ENCODE measurements at regions not wholly inside any gene's neighbourhood (a gene's known extent, or its start where the extent isn't known, plus 50 kb on each side); places are given as distances from the start of the nearest gene placed in this dataset.

DNA sequence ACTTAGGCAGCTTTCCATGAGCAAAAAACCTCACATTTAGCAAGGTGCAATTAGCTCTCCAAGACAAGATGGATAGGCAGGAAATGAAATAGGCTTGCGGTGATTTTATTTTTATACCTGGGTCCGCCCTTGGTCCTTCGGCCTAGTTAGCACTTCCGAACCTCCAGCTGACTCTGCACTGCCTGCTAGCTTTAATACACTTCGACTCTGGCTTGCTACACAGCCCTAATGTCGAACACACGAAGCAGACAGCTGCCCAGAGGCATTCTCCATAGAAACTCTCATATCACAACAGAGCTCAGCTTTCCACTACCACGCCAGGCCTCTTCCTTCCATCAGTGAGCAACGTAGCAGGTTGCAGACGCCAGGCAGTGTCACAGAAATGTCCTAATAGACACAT is 688.0 kb downstream of the VRK1 start:
- H3K27ac ChIP-seq (ENCODE audit: low read depth, low read length): no peak overlapping the region
- H3K27me3 ChIP-seq (ENCODE audit: control insufficient read depth in 5 of 5, insufficient read depth in 4 of 5, low read length in 5 of 5): peaks cover 0 to 2% (median 0%) of the 10 kb centered on the region in 5 donors
- no peak overlapping the region for H3K9ac ChIP-seq (ENCODE audit: low read length in 5 of 5)
- no peaks in the 10 kb centered on the region for H3K36me3 ChIP-seq (ENCODE audit: control insufficient read depth in 5 of 5, insufficient read depth in 5 of 5, low read length in 5 of 5)
- no peak overlapping the region for H3K4me3 ChIP-seq (ENCODE audit: low read depth in 1 of 5, low read length in 5 of 5)
- H3K9me3 ChIP-seq (ENCODE audit: control insufficient read depth in 5 of 5, low read length in 5 of 5): no peaks in the 10 kb centered on the region
- no peaks in the 10 kb centered on the region for H3K4me1 ChIP-seq (ENCODE audit: control insufficient read depth in 5 of 5, insufficient read depth in 5 of 5, low read length in 5 of 5)

DNA sequence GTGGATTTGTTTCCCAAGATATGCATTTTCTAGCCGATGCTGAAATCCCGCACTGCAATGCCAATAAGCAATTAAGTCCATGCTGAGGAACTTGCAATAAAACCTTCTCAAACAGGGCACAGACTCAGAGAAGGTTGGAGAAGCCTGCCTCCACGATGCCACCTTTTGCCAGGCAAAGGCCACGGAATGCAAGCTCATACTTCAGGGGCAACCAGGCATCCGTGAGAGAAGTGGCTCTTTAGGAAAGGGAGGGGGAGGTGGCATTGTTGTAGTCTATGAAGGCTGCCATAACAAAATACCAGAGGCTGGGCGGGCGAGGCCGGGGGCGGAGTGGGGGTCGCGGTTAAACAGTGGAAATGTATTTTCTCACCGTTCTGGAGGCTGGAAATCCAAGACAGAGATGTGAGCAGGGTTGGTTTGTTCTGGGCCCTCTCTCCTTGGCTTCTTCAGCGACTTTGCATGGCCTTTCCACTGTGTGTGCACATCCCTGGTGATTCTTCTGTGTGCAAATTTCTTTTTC is 689.5 kb downstream of the VRK1 start:
- H3K27ac ChIP-seq (ENCODE audit: low read depth, low read length): no peak overlapping the region
- no peaks in the 10 kb centered on the region for H3K4me1 ChIP-seq (ENCODE audit: control insufficient read depth in 5 of 5, insufficient read depth in 5 of 5, low read length in 5 of 5)
- H3K4me3 ChIP-seq (ENCODE audit: low read depth in 1 of 5, low read length in 5 of 5): no peak overlapping the region
- H3K27me3 ChIP-seq (ENCODE audit: control insufficient read depth in 5 of 5, insufficient read depth in 4 of 5, low read length in 5 of 5): no peaks in the 10 kb centered on the region
- no peak overlapping the region for H3K9ac ChIP-seq (ENCODE audit: low read length in 5 of 5)
- no peaks in the 10 kb centered on the region for H3K9me3 ChIP-seq (ENCODE audit: control insufficient read depth in 5 of 5, low read length in 5 of 5)
- H3K36me3 ChIP-seq (ENCODE audit: control insufficient read depth in 5 of 5, insufficient read depth in 5 of 5, low read length in 5 of 5): no peaks in the 10 kb centered on the region

- Histone ChIP-seq H3K27me3 (ENCODE audit: control insufficient read depth in 5 of 5, insufficient read depth in 4 of 5, low read length in 5 of 5) (no peaks in the 10 kb centered on the region), H3K27ac (ENCODE audit: low read depth, low read length) (no peak overlapping the region), H3K4me3 (ENCODE audit: low read depth in 1 of 5, low read length in 5 of 5) (no peak overlapping the region), H3K9ac (ENCODE audit: low read length in 5 of 5) (no peak overlapping the region), H3K9me3 (ENCODE audit: control insufficient read depth in 5 of 5, low read length in 5 of 5) (peaks cover 0 to 8% (median 0%) of the 10 kb centered on the region in 5 donors), H3K4me1 (ENCODE audit: control insufficient read depth in 5 of 5, insufficient read depth in 5 of 5, low read length in 5 of 5) (no peaks in the 10 kb centered on the region), H3K36me3 (ENCODE audit: control insufficient read depth in 5 of 5, insufficient read depth in 5 of 5, low read length in 5 of 5) (no peaks in the 10 kb centered on the region)
These were observed 692.6 kb downstream of the VRK1 start for GRCh38 chr14:97489750-97490149.

- H3K4me3 ChIP-seq (ENCODE audit: low read depth in 1 of 5, low read length in 5 of 5): no peak overlapping the region
- H3K9ac ChIP-seq (ENCODE audit: low read length in 5 of 5): no peak overlapping the region
- no peaks in the 10 kb centered on the region for H3K4me1 ChIP-seq (ENCODE audit: control insufficient read depth in 5 of 5, insufficient read depth in 5 of 5, low read length in 5 of 5)
- H3K9me3 ChIP-seq (ENCODE audit: control insufficient read depth in 5 of 5, low read length in 5 of 5): peaks cover 0 to 8% (median 0%) of the 10 kb centered on the region in 5 donors
- no peaks in the 10 kb centered on the region for H3K36me3 ChIP-seq (ENCODE audit: control insufficient read depth in 5 of 5, insufficient read depth in 5 of 5, low read length in 5 of 5)
- no peak overlapping the region for H3K27ac ChIP-seq (ENCODE audit: low read depth, low read length)
- no peaks in the 10 kb centered on the region for H3K27me3 ChIP-seq (ENCODE audit: control insufficient read depth in 5 of 5, insufficient read depth in 4 of 5, low read length in 5 of 5)
These were observed 693.4 kb downstream of the VRK1 start for GRCh38 chr14:97490521-97491070.

DNA sequence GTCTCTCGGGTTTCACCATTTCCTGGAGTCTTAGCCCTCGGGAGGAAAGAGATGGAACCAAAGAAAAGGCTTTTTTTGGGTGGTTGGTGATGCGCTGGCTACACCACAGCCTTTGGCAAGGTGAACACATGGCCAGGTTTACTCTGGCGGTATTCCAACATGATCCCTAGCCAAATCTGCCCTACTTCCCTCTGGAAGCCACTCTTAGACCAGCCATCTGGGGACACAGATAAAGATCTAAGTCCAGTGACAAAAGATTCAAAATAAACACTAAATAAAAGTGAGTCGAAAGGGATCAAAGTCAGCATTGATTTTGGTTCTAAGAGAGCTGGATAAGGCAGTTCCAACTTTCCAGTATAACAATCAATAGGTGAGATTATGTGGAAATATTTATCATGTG is 694.5 kb downstream of the VRK1 start:
- Histone ChIP-seq H3K4me1 (ENCODE audit: control insufficient read depth in 5 of 5, insufficient read depth in 5 of 5, low read length in 5 of 5) (no peaks in the 10 kb centered on the region), H3K9ac (ENCODE audit: low read length in 5 of 5) (no peak overlapping the region), H3K9me3 (ENCODE audit: control insufficient read depth in 5 of 5, low read length in 5 of 5) (peaks cover 0 to 8% (median 0%) of the 10 kb centered on the region in 5 donors)

GRCh38 chr14:97499790-97500481 is 702.8 kb downstream of the VRK1 start:
- no peaks in the 10 kb centered on the region for H3K36me3 ChIP-seq (ENCODE audit: control insufficient read depth in 5 of 5, insufficient read depth in 5 of 5, low read length in 5 of 5)
- peaks cover 0 to 6% (median 0%) of the 10 kb centered on the region in 5 donors for H3K27me3 ChIP-seq (ENCODE audit: control insufficient read depth in 5 of 5, insufficient read depth in 4 of 5, low read length in 5 of 5)
- no peak overlapping the region for H3K9ac ChIP-seq (ENCODE audit: low read length in 5 of 5)
- H3K4me3 ChIP-seq (ENCODE audit: low read depth in 1 of 5, low read length in 5 of 5): no peak overlapping the region
- no peak overlapping the region for H3K27ac ChIP-seq (ENCODE audit: low read depth, low read length)
- H3K4me1 ChIP-seq (ENCODE audit: control insufficient read depth in 5 of 5, insufficient read depth in 5 of 5, low read length in 5 of 5): no peaks in the 10 kb centered on the region
- no peaks in the 10 kb centered on the region for H3K9me3 ChIP-seq (ENCODE audit: control insufficient read depth in 5 of 5, low read length in 5 of 5)

More for the DNA sequence above, 694.5 kb downstream of the VRK1 start:
- Histone ChIP-seq H3K27me3 (ENCODE audit: control insufficient read depth in 5 of 5, insufficient read depth in 4 of 5, low read length in 5 of 5) (peaks cover 0 to 4% (median 0%) of the 10 kb centered on the region in 5 donors), H3K36me3 (ENCODE audit: control insufficient read depth in 5 of 5, insufficient read depth in 5 of 5, low read length in 5 of 5) (no peaks in the 10 kb centered on the region), H3K27ac (ENCODE audit: low read depth, low read length) (no peak overlapping the region), H3K4me3 (ENCODE audit: low read depth in 1 of 5, low read length in 5 of 5) (no peak overlapping the region)

- Histone ChIP-seq H3K36me3 (ENCODE audit: control insufficient read depth in 5 of 5, insufficient read depth in 5 of 5, low read length in 5 of 5) (no peaks in the 10 kb centered on the region), H3K9ac (ENCODE audit: low read length in 5 of 5) (no peak overlapping the region), H3K27ac (ENCODE audit: low read depth, low read length) (no peak overlapping the region), H3K9me3 (ENCODE audit: control insufficient read depth in 5 of 5, low read length in 5 of 5) (no peaks in the 10 kb centered on the region), H3K4me1 (ENCODE audit: control insufficient read depth in 5 of 5, insufficient read depth in 5 of 5, low read length in 5 of 5) (no peaks in the 10 kb centered on the region), H3K27me3 (ENCODE audit: control insufficient read depth in 5 of 5, insufficient read depth in 4 of 5, low read length in 5 of 5) (no peaks in the 10 kb centered on the region), H3K4me3 (ENCODE audit: low read depth in 1 of 5, low read length in 5 of 5) (no peak overlapping the region)
These were observed 709.4 kb downstream of the VRK1 start for GRCh38 chr14:97506626-97507025.

- Histone ChIP-seq H3K9ac (ENCODE audit: low read length in 5 of 5) (no peak overlapping the region), H3K9me3 (ENCODE audit: control insufficient read depth in 5 of 5, low read length in 5 of 5) (peaks cover 0 to 4% (median 0%) of the 10 kb centered on the region in 5 donors)
These were observed 716.7 kb downstream of the VRK1 start for GRCh38 chr14:97513891-97514290.

GRCh38 chr14:97517566-97518234 is 720.5 kb downstream of the VRK1 start:
- peaks cover 0 to 4% (median 0%) of the 10 kb centered on the region in 5 donors for H3K9me3 ChIP-seq (ENCODE audit: control insufficient read depth in 5 of 5, low read length in 5 of 5)
- H3K4me3 ChIP-seq (ENCODE audit: low read depth in 1 of 5, low read length in 5 of 5): no peak overlapping the region
- no peak overlapping the region for H3K9ac ChIP-seq (ENCODE audit: low read length in 5 of 5)
- no peaks in the 10 kb centered on the region for H3K36me3 ChIP-seq (ENCODE audit: control insufficient read depth in 5 of 5, insufficient read depth in 5 of 5, low read length in 5 of 5)
- no peaks in the 10 kb centered on the region for H3K27me3 ChIP-seq (ENCODE audit: control insufficient read depth in 5 of 5, insufficient read depth in 4 of 5, low read length in 5 of 5)
- no peak overlapping the region for H3K27ac ChIP-seq (ENCODE audit: low read depth, low read length)
- no peaks in the 10 kb centered on the region for H3K4me1 ChIP-seq (ENCODE audit: control insufficient read depth in 5 of 5, insufficient read depth in 5 of 5, low read length in 5 of 5)

More at GRCh38 chr14:97513891-97514290, 716.7 kb downstream of the VRK1 start:
- no peak overlapping the region for H3K27ac ChIP-seq (ENCODE audit: low read depth, low read length)
- no peak overlapping the region for H3K4me3 ChIP-seq (ENCODE audit: low read depth in 1 of 5, low read length in 5 of 5)
- no peaks in the 10 kb centered on the region for H3K4me1 ChIP-seq (ENCODE audit: control insufficient read depth in 5 of 5, insufficient read depth in 5 of 5, low read length in 5 of 5)
- H3K27me3 ChIP-seq (ENCODE audit: control insufficient read depth in 5 of 5, insufficient read depth in 4 of 5, low read length in 5 of 5): no peaks in the 10 kb centered on the region
- H3K36me3 ChIP-seq (ENCODE audit: control insufficient read depth in 5 of 5, insufficient read depth in 5 of 5, low read length in 5 of 5): no peaks in the 10 kb centered on the region

- Histone ChIP-seq H3K4me1 (ENCODE audit: control insufficient read depth in 5 of 5, insufficient read depth in 5 of 5, low read length in 5 of 5) (no peaks in the 10 kb centered on the region), H3K27ac (ENCODE audit: low read depth, low read length) (no peak overlapping the region)
These were observed 726.8 kb downstream of the VRK1 start for GRCh38 chr14:97523936-97524335.

More at GRCh38 chr14:97523936-97524335, 726.8 kb downstream of the VRK1 start:
- no peaks in the 10 kb centered on the region for H3K36me3 ChIP-seq (ENCODE audit: control insufficient read depth in 5 of 5, insufficient read depth in 5 of 5, low read length in 5 of 5)
- H3K4me3 ChIP-seq (ENCODE audit: low read depth in 1 of 5, low read length in 5 of 5): no peak overlapping the region
- H3K9me3 ChIP-seq (ENCODE audit: control insufficient read depth in 5 of 5, low read length in 5 of 5): no peaks in the 10 kb centered on the region
- H3K27me3 ChIP-seq (ENCODE audit: control insufficient read depth in 5 of 5, insufficient read depth in 4 of 5, low read length in 5 of 5): peaks cover 0 to 3% (median 0%) of the 10 kb centered on the region in 5 donors
- no peak overlapping the region for H3K9ac ChIP-seq (ENCODE audit: low read length in 5 of 5)

Data from subcutaneous abdominal adipose tissue (tissue), 5 donors.